ENCODE measurements at regions not wholly inside any gene's neighbourhood (a gene's known extent, or its start where the extent isn't known, plus 50 kb on each side); places are given as distances from the start of the nearest gene placed in this dataset.

DNA sequence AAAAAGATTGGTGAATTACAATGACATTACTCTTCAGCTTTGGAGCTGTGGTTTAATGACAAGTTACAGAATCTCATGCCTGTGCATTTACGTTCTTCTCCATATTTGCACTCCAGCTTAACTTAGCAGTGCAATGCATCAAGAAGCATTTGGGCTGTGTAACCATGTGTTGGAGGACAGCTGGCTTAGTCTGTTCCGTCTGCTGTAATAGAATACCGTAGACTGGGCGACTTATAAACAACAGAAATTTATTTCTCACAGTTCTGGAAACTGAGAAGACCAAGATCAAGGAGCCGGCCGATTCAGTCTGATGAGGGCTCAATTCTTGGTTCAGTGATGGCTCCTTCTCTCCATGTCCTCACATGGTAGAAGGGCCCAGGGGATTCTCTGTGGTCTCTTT, 943.5 kb downstream of the BCL11B start:
- H2AFZ ChIP-seq (replicated peaks; ENCODE audit: low read length, poor library complexity) = no peak overlapping the region

More for the DNA sequence above, 943.5 kb downstream of the BCL11B start:
- H3K4me1 ChIP-seq (ENCODE audit: control insufficient read depth, insufficient read depth, low read length) = no peaks in the 10 kb centered on the region
- H3K18ac ChIP-seq (ENCODE audit: low read depth, low read length) = no peak overlapping the region
- H3K56ac ChIP-seq (ENCODE audit: extremely low read depth, insufficient read depth, low read length) = no peak overlapping the region
- ATAC-seq (ENCODE audit: low read depth) (no peak), DNase-seq (no peak)
- no peaks in the 10 kb centered on the region for H3K27me3 ChIP-seq (ENCODE audit: control insufficient read depth, insufficient read depth, low read length)
- CTCF ChIA-PET = no interaction called here
- H3K4me3 ChIP-seq (ENCODE audit: insufficient read depth, low read depth, low read length) = no peak overlapping the region
- no peak overlapping the region for H4K8ac ChIP-seq (ENCODE audit: low read depth in 2 of 2, low read length in 2 of 2)
- dilution Hi-C loops (cut with HindIII; ENCODE audit: low sequenced_read_pairs, unreplicated experiment) = no loop called here
- no peaks in the 10 kb centered on the region for H3K79me1 ChIP-seq (ENCODE audit: low read depth in 1 of 2, low read length in 2 of 2)
- no peak overlapping the region for H2BK5ac ChIP-seq (ENCODE audit: low read depth, low read length, poor library complexity, severe bottlenecking)
- no peaks in the 10 kb centered on the region for H4K20me1 ChIP-seq (ENCODE audit: insufficient read depth, low read length)
- no peaks in the 10 kb centered on the region for H3K9me1 ChIP-seq (ENCODE audit: insufficient read depth, low read length)
- no peak overlapping the region for H4K5ac ChIP-seq (ENCODE audit: low read depth, low read length)
- no peak overlapping the region for H2BK20ac ChIP-seq (ENCODE audit: low read depth, low read length)
- H3K9ac ChIP-seq (ENCODE audit: low read depth, low read length) = no peak overlapping the region
- no peak overlapping the region for H3K4ac ChIP-seq (ENCODE audit: low read depth, low read length)
- POLR2A ChIA-PET (ENCODE audit: unreplicated experiment) = no interaction called here
- no CpG with 5 or more reads among the region's 6 CpGs for WGBS, 2 experiments (ENCODE audit: extremely low coverage in 2 of 2, insufficient read length in 1 of 2)
- no peak overlapping the region for H2AK9ac ChIP-seq (replicated peaks; ENCODE audit: low read depth, low read length, poor library complexity)
- H3K36me3 ChIP-seq (ENCODE audit: control insufficient read depth, insufficient read depth, low read length) = no peaks in the 10 kb centered on the region
- no peak overlapping the region for H3K27ac ChIP-seq (ENCODE audit: insufficient read depth, low read length)
- peaks cover 13% of the 10 kb centered on the region for H3K9me3 ChIP-seq (ENCODE audit: control insufficient read depth, insufficient read depth, low read length)
- in situ Hi-C loops (cut with MboI; ENCODE audit: low sequenced_read_pairs) = no loop called here
- no peak overlapping the region for H3K23ac ChIP-seq (ENCODE audit: low read depth, low read length)
- no peak overlapping the region for H3K4me2 ChIP-seq (ENCODE audit: low read depth, low read length)
- no peak overlapping the region for H4K91ac ChIP-seq (ENCODE audit: insufficient read depth, low read depth, low read length)
- no peak overlapping the region for H3K14ac ChIP-seq (replicated peaks; ENCODE audit: low read depth, low read length)
- TF ChIP-seq RFX5 (IDR thresholded peaks at IDR 0.05; ENCODE audit: low read depth, low read length) (no peak), SMC3 (IDR thresholded peaks at IDR 0.05; ENCODE audit: low read depth, low read length) (no peak), RAD21 (IDR thresholded peaks at IDR 0.05; ENCODE audit: low read length) (no peak), NFE2L2 (IDR thresholded peaks at IDR 0.05; ENCODE audit: low read depth, low read length) (no peak), RCOR1 (IDR thresholded peaks at IDR 0.05; ENCODE audit: insufficient replicate concordance, low read length) (no peak)
- TF ChIP-seq, protein P1, sequence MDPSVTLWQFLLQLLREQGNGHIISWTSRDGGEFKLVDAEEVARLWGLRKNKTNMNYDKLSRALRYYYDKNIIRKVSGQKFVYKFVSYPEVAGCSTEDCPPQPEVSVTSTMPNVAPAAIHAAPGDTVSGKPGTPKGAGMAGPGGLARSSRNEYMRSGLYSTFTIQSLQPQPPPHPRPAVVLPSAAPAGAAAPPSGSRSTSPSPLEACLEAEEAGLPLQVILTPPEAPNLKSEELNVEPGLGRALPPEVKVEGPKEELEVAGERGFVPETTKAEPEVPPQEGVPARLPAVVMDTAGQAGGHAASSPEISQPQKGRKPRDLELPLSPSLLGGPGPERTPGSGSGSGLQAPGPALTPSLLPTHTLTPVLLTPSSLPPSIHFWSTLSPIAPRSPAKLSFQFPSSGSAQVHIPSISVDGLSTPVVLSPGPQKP (IDR thresholded peaks at IDR 0.05; ENCODE audit: borderline replicate concordance, low read depth, low read length) = no peak
- TF ChIP-seq, protein P2, sequence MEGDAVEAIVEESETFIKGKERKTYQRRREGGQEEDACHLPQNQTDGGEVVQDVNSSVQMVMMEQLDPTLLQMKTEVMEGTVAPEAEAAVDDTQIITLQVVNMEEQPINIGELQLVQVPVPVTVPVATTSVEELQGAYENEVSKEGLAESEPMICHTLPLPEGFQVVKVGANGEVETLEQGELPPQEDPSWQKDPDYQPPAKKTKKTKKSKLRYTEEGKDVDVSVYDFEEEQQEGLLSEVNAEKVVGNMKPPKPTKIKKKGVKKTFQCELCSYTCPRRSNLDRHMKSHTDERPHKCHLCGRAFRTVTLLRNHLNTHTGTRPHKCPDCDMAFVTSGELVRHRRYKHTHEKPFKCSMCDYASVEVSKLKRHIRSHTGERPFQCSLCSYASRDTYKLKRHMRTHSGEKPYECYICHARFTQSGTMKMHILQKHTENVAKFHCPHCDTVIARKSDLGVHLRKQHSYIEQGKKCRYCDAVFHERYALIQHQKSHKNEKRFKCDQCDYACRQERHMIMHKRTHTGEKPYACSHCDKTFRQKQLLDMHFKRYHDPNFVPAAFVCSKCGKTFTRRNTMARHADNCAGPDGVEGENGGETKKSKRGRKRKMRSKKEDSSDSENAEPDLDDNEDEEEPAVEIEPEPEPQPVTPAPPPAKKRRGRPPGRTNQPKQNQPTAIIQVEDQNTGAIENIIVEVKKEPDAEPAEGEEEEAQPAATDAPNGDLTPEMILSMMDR (conservative IDR thresholded peaks at IDR 0.05; ENCODE audit: low read depth, low read length) = no peak
- BruUV-seq (replicated peaks) = no TSS peak
- H2BK15ac ChIP-seq (ENCODE audit: low read depth, low read length) = no peak overlapping the region
- no peak overlapping the region for H2AK5ac ChIP-seq (ENCODE audit: low read depth, low read length)
- intact Hi-C loops (cut with micrococcal nuclease) = no loop called here
- no peak overlapping the region for H2BK120ac ChIP-seq (ENCODE audit: low read depth, low read length)

All from IMR-90 (cell line).